ENCODE measurements at regions not wholly inside any gene's neighbourhood (a gene's known extent, or its start where the extent isn't known, plus 50 kb on each side); places are given as distances from the start of the nearest gene placed in this dataset.

DNA sequence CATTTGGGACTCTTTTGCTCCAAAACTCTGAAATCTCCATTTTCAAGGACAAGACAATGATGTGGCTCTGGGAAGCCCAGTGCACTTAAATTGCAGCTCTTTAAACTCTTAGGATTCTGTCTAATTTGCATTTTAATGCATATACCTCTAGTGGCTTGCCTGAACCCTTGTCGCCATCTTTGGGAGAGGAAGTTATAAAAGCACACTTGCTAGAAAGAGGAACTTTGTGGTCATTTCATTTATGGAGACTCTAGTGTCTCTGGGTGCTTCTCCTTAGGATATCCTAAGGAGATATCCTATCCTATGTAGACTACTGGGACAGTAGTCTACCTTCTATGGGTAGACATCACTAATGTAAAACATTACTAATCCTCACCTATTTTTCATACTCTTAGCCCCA, 77.3 kb upstream of the SLC1A3 start:
- TF ChIP-seq GLIS3 (CRISPR knock-in tag; IDR thresholded peaks at IDR 0.05), result no peak
- no peak for TF ChIP-seq ZFP3 (CRISPR knock-in tag; IDR thresholded peaks at IDR 0.05)
- TF ChIP-seq ZNF8 (CRISPR knock-in tag; IDR thresholded peaks at IDR 0.05), result no peak
- no peak for ATAC-seq

DNA sequence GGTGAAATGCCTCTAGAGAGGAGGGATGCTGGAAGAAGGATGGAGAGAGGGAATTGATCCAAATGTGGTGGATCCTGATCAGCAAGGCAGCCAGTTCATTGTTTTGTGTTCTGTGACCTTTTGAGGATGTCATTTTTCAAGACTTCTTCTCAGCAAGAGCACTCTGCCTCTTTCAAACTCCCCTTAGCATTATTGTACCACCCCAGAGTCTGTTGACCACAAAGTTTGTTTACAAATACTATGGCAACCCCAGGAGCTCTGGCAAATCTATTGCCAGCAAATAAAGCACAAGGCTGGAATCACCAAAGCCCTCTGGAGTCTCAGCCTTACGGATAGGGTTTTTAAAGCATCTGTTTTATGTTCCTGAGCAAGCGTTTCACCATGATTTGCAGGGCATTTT, 76.2 kb upstream of the SLC1A3 start:
- ATAC-seq, result no peak
- TF ChIP-seq, protein P1, sequence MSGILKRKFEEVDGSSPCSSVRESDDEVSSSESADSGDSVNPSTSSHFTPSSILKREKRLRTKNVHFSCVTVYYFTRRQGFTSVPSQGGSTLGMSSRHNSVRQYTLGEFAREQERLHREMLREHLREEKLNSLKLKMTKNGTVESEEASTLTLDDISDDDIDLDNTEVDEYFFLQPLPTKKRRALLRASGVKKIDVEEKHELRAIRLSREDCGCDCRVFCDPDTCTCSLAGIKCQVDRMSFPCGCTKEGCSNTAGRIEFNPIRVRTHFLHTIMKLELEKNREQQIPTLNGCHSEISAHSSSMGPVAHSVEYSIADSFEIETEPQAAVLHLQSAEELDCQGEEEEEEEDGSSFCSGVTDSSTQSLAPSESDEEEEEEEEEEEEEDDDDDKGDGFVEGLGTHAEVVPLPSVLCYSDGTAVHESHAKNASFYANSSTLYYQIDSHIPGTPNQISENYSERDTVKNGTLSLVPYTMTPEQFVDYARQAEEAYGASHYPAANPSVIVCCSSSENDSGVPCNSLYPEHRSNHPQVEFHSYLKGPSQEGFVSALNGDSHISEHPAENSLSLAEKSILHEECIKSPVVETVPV (CRISPR knock-in tag; IDR thresholded peaks at IDR 0.05), result no peak
- TF ChIP-seq ZC3H10 (CRISPR knock-in tag; IDR thresholded peaks at IDR 0.05) (no peak), ISL1 (CRISPR knock-in tag; IDR thresholded peaks at IDR 0.05) (no peak), RARB (CRISPR knock-in tag; IDR thresholded peaks at IDR 0.05) (no peak), ZFP30 (CRISPR knock-in tag; IDR thresholded peaks at IDR 0.05) (no peak), BACH2 (CRISPR knock-in tag; IDR thresholded peaks at IDR 0.05; ENCODE audit: borderline replicate concordance) (no peak), PPARA (CRISPR knock-in tag; IDR thresholded peaks at IDR 0.05; ENCODE audit: borderline replicate concordance) (no peak), ZNF565 (CRISPR knock-in tag; conservative IDR thresholded peaks at IDR 0.05; ENCODE audit: low read depth) (no peak)
- TF ChIP-seq, protein P2, sequence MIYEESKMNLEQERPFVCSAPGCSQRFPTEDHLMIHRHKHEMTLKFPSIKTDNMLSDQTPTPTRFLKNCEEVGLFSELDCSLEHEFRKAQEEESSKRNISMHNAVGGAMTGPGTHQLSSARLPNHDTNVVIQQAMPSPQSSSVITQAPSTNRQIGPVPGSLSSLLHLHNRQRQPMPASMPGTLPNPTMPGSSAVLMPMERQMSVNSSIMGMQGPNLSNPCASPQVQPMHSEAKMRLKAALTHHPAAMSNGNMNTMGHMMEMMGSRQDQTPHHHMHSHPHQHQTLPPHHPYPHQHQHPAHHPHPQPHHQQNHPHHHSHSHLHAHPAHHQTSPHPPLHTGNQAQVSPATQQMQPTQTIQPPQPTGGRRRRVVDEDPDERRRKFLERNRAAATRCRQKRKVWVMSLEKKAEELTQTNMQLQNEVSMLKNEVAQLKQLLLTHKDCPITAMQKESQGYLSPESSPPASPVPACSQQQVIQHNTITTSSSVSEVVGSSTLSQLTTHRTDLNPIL (CRISPR knock-in tag; IDR thresholded peaks at IDR 0.05; ENCODE audit: low read depth), result no peak
- TF ChIP-seq, protein P3, sequence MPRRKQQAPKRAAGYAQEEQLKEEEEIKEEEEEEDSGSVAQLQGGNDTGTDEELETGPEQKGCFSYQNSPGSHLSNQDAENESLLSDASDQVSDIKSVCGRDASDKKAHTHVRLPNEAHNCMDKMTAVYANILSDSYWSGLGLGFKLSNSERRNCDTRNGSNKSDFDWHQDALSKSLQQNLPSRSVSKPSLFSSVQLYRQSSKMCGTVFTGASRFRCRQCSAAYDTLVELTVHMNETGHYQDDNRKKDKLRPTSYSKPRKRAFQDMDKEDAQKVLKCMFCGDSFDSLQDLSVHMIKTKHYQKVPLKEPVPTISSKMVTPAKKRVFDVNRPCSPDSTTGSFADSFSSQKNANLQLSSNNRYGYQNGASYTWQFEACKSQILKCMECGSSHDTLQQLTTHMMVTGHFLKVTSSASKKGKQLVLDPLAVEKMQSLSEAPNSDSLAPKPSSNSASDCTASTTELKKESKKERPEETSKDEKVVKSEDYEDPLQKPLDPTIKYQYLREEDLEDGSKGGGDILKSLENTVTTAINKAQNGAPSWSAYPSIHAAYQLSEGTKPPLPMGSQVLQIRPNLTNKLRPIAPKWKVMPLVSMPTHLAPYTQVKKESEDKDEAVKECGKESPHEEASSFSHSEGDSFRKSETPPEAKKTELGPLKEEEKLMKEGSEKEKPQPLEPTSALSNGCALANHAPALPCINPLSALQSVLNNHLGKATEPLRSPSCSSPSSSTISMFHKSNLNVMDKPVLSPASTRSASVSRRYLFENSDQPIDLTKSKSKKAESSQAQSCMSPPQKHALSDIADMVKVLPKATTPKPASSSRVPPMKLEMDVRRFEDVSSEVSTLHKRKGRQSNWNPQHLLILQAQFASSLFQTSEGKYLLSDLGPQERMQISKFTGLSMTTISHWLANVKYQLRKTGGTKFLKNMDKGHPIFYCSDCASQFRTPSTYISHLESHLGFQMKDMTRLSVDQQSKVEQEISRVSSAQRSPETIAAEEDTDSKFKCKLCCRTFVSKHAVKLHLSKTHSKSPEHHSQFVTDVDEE (CRISPR knock-in tag; IDR thresholded peaks at IDR 0.05), result no peak

DNA sequence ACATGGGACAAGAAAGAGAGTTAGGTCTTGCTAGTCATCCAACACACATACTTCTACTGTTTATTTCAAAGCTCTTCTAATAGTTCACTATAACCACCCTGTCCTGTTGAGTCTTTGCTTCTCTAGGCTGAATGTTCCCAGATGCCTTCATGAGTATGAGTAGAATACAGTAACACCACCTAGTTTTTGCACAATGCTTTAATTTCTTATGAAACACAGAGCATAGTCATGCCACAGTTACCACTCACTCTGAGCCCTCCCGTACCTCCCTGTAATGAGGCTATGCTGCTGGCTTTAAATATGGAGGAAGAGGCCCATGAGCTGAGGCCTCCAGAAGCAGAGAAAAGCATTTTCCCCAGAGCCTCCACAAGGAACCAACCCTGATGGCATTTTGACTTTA, 75.0 kb upstream of the SLC1A3 start:
- TF ChIP-seq ARNTL (CRISPR knock-in tag; IDR thresholded peaks at IDR 0.05; ENCODE audit: borderline replicate concordance, low read depth) (no peak), TOX (CRISPR knock-in tag; IDR thresholded peaks at IDR 0.05; ENCODE audit: borderline replicate concordance) (no peak), ZNF565 (CRISPR knock-in tag; conservative IDR thresholded peaks at IDR 0.05; ENCODE audit: low read depth) (no peak), ZC3H10 (CRISPR knock-in tag; IDR thresholded peaks at IDR 0.05) (no peak)
- TF ChIP-seq, protein P1 (CRISPR knock-in tag; IDR thresholded peaks at IDR 0.05), result no peak
- TF ChIP-seq, protein P4, sequence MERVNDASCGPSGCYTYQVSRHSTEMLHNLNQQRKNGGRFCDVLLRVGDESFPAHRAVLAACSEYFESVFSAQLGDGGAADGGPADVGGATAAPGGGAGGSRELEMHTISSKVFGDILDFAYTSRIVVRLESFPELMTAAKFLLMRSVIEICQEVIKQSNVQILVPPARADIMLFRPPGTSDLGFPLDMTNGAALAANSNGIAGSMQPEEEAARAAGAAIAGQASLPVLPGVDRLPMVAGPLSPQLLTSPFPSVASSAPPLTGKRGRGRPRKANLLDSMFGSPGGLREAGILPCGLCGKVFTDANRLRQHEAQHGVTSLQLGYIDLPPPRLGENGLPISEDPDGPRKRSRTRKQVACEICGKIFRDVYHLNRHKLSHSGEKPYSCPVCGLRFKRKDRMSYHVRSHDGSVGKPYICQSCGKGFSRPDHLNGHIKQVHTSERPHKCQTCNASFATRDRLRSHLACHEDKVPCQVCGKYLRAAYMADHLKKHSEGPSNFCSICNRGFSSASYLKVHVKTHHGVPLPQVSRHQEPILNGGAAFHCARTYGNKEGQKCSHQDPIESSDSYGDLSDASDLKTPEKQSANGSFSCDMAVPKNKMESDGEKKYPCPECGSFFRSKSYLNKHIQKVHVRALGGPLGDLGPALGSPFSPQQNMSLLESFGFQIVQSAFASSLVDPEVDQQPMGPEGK (CRISPR knock-in tag; IDR thresholded peaks at IDR 0.05; ENCODE audit: borderline replicate concordance), result no peak
- ATAC-seq, result no peak

DNA sequence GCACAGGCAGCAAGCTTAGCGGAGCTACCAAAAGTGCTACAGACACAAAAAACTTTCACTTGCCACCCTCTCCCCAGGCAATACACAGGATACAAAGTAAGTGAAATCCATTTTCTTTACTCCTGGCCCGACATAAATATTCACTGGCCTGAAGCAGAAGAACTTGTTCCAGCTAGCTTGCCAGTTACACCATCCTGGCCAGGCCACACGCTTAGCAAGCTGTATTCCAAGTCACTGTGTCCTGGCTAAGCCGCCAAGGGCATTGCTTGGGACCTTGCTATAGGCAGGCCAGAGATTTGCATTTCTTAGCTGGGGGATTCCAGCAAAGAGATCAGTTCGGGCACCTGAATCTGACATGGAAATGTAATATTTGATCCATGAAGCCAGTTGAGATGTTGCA, 71.0 kb upstream of the SLC1A3 start:
- TF ChIP-seq, protein P2 (CRISPR knock-in tag; IDR thresholded peaks at IDR 0.05; ENCODE audit: low read depth), result no peak
- TF ChIP-seq RARB (CRISPR knock-in tag; IDR thresholded peaks at IDR 0.05) (no peak), TCF4 (CRISPR knock-in tag; IDR thresholded peaks at IDR 0.05; ENCODE audit: borderline replicate concordance) (no peak), PPARA (CRISPR knock-in tag; IDR thresholded peaks at IDR 0.05; ENCODE audit: borderline replicate concordance) (no peak), ARNTL (CRISPR knock-in tag; IDR thresholded peaks at IDR 0.05; ENCODE audit: borderline replicate concordance, low read depth) (no peak), GLIS3 (CRISPR knock-in tag; IDR thresholded peaks at IDR 0.05) (no peak)
- ATAC-seq, result no peak
